GM18868 (cell line): ENCODE measurements at regions not wholly inside any gene's neighbourhood (a gene's known extent, or its start where the extent isn't known, plus 50 kb on each side); places are given as distances from the start of the nearest gene placed in this dataset.
A peak's percentile ranks its signal among the peaks of the same experiment; 100 is the strongest.

Experiments
- ATAC-seq: cut with Tn5 transposase; IDR thresholded peaks from one replicate; pipeline ENCODE4 v1.9.1; 2021; ENCODE audit warnings: mild to moderate bottlenecking, moderate library complexity; ENCODE audit not compliant: unreplicated experiment

DNA sequence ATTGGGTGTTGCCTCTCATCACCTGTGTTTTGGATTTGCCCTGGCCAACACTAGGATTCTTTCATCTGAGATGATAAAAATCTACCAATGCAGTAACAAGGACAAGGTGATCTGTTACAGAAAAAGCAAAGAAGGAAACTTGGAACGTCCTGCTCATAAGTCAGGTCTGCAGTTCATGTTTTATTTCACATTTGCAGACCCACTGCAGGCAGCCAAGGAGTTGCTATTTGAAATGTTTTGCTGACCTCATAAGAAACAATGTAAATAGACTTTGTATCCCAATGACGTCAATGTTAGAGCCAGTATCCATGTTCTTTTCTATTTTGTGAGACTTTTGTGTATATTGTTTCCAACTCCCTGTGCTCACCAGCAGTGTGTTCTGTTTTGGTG is 312.9 kb downstream of the DEPDC1B start:
- ATAC-seq = no peak

DNA sequence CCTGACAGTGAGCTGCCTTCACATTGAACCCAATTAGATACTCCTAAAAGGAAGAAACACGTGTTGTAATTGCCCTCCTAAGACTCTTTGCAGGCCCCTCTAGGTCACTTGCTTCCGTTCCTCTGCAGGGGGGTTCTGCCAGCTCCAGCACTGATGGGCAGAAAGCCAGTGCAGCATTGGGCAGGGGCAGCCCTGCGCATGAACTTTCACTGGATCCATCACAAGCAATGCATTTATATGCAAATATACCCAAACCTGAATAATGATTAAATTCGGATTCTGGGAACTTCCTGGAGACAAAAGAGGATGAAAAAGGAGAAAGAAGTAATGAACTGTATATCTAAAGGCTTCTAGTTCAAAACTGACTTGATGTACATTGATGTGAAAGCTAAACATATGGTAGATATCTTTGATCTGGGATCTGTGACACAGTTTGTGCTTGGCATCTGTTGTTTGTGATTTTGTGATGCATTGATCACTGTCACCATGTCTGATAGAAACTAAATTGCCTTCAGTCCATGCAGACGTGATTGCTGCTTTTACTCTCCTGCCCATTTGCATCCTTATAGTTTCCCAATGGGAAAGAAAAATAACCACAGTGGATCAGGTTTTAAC is 313.4 kb downstream of the DEPDC1B start:
- no peak for ATAC-seq

DNA sequence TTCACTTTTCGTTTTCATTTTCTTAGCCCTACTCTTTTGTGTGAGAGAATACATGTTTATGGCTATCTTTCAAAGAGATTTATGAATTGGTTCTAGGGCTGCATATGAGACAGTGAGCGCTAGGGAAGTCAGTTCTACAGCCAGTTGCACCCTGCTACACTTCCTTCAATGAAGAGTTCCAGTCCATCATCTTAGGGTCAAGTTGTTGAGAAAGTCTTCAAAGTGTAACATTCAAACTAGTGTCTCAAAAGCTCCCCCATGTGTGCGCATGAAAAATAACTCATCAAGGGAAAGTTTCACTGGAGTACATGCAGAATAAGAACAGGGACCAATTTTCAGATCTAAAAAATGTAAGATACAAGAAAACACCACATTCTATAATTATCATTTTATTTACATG is 317.2 kb downstream of the DEPDC1B start:
- ATAC-seq = peak; percentile 49

DNA sequence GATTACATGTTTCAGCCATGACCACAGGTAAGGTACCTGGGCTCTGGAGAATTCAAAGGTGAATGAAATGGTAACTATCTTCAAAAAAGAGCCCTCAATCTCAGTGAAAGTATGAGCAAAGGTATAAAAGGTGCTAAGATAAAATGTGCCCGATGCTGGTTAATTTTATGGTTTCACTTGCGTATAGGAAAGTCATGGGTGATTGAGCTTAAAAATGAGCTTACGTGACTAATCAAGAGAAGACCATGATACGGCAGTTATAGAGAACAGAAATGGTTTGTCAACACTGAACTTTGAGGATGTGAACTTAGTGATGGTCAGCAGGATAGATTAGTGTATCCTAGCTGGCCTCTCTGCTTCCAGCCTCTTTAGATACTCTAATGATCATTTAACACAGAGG is 320.1 kb downstream of the DEPDC1B start:
- ATAC-seq = peak; percentile 64

DNA sequence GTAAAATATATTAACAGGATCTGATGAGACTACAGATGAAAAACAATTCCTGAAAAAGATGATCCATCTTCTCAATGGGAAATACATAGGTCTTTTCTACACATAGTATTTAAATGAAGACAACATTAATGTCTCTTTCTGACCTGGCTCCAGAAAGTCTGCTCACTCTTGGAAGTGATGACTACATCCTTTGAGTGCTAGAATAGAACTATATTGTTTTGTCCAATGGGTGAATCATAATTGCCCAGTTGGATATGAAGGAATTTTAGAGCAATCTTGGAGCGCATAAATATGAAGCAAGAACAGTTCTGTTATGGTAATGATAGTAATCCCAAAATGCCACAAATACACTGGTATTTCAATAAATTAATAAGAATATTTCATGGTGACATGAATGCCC is 322.1 kb downstream of the DEPDC1B start:
- ATAC-seq = no peak

DNA sequence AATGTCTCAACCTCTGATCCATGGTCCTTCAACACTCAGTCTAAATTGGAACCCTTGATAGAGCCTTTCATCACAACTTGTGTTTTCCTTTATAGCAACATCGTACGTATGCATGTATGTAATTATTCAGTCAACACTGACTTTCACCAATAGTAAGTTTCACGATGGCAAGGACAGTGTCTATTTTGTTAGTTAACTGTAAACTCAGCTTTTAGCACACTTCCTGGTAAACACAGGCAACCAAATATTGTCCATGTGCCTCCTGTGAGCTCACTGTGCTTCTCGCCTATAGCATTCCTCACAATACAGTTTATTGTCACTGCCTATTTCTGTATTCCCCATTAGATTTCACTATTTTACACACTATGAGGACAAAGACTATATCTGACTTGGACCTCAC is 323.1 kb downstream of the DEPDC1B start:
- no peak for ATAC-seq

DNA sequence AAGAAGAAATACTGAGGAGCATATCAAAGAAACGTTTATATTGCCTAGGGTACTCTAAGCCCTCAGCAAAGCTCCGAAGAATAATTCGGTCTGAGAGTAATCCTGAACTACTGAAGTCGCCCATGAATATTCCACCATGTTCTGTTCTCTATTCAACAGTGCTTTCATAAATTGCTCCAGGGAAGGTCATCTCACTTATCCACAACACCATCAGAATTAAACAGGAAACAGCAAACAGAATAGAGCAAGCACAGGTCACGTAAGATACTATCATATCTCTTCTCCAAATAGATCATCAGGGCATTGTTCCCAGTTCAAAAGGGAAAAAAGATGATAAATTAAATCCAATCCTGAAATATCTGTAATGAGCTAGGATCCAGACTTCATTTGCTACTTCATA is 325.6 kb downstream of the DEPDC1B start:
- no peak for ATAC-seq

DNA sequence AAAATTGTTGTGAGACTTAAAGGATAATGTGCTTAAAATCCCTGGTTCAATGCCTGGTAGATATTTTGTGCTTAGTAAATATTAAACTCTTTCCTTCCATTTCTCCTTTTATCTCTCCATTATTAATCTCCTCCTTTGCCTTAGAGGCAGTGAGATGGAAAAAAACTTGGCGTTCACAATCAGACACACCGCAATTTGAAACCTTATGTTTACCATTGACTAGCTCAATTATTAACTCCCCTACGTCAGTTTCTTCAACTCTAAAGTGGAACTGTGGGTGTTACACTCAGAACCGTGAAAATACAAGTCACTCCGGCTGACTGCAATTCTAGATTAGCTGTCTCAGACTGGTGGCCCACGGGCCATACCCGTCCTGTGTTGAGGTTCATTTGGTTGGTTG is 327.2 kb downstream of the DEPDC1B start:
- ATAC-seq = no peak

DNA sequence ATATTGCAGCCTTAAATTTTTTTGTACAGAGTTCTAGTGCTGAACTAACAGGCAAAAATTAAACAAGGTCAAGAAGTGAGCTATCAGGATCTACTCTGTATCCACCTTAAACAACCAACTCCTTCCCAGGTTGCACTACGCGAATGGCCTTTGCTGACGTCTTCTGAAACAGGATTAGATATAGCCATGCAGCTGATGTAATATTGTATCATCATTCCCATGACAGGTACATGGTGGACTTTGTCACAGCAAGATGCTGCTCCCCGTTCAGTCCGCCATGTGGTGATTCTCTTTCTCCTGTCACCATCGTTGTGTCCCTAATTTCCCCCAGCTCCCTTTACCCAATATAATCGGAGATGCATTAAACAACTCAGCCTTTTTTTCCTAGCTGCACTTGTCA is 328.9 kb downstream of the DEPDC1B start:
- ATAC-seq = no peak

DNA sequence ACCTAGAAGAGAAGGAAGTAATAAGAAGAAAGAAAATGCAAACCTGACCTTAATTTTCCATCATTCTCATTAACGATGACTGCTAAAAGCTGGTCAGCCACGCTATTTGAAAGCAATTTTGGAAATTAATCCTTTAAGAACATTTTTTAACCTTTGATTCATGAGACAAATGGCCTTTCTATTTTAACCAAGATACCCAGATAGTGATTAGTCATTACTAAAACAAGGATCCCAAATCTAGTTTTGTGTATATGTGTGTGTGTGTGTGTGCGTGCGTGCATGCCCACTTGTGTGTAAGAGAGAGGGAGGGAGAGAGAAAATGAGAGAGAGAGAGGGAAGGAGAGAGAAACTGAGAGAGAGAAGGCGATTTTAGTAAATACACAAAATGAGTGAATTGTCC is 329.5 kb downstream of the DEPDC1B start:
- ATAC-seq = no peak

DNA sequence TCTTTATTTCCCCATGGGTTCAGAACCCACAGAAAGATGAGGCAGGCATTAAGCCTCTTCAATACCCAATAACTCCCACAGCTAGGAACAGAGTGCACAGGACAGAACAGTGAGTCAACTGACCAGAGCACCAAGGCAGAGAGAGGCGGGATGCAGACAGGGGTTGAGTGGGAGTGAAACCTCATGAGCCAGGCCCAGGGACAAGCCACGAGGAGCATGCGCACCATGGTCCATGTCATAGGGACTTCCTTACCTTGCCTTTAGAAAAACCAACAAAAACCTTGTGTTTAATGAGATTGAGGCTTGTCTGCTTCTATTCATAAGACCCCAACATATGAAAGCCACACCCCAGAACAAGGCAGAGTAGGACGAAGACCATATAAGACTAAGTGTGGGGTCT is 330.6 kb downstream of the DEPDC1B start:
- no peak for ATAC-seq

DNA sequence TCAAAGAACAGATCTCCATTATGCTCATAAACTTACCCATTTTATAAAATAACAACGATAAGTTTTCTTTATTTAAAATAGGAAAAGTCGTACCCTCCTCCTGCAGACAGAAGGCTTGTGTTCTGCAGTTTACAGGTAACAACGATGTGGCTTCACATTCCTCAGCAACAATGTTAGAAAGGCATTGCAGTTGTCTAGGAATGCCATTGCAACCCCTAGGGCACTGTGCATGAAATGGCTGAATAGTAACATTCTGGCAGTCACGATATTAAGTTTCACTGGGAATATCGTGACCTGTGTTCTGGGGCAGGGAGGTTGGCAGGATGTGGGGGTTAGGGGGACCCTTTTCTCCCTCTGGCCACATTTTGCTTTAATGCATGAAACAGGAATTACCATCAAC is 331.9 kb downstream of the DEPDC1B start:
- ATAC-seq = no peak

DNA sequence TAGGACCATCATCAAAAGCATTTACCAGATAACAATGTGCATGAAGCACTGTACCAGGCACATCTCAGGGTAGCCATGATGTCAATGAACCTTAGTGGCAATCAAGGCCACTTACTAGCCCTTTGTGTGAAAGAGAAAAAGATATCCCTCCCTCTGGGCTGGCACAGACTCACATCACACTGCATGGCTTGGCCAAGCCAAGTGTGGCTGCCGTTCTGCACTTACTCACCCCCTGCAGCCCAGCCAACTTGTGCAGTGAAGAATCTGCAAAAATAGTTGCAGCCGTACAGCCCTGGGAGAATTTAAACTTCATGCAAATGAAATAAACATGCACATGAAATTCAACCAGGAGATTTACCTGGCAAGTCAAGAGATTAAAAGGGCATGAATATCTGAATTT is 333.5 kb downstream of the DEPDC1B start:
- ATAC-seq = no peak

DNA sequence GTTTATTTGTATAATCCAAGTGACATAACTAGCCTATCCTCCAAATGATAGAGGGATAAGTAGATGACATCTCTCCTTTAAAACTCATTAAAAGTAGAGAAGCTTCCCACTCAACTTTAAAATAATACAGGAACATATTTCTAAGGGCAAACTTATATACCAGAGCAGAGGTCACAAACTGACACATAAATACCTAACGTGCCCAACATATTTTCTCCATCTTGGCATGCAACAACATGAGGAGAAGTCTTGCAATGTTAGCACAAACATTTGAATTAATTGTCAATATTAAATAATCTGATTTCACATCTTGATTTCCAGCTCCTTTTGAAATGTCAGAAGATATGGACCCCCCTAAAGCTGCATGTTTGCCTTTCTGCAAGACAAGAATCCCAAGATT is 335.0 kb downstream of the DEPDC1B start:
- no peak for ATAC-seq

DNA sequence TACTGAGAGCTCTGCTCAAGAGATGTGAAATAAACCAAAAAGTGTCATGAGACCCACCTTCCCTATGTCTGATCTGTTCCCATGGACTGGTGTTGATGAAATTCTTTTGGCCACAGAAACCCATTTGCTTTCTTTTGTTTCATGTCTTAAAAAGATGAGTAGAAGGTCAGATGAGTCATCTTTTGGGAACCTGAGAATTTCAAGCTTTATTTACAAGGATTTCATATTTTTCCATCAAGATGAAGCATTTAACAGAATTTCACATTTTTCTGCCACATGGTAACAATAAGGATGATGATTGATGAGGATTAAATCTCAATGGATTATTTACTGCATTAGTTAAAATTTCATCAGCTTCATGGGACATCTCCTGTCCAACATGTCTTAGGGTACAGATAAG is 337.8 kb downstream of the DEPDC1B start:
- no peak for ATAC-seq

DNA sequence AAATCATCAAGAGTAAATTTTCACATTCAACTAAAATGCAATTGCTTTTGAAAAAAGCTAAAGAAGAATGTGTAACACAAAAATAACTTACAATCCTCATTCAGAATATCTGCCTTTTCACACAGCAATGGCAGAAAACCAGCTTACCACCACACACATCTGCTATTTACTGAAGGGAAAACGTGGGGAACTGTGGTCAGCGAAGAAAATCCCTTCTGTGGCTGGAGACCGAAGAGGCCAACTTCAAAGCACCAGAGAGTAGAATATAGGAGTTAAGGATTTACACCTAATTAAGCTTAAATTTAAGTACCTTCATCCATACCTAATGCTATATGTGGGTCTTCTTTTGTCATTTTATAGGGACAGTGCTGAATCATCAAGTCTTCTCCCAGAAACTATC is 339.6 kb downstream of the DEPDC1B start:
- peak; percentile 51 for ATAC-seq

DNA sequence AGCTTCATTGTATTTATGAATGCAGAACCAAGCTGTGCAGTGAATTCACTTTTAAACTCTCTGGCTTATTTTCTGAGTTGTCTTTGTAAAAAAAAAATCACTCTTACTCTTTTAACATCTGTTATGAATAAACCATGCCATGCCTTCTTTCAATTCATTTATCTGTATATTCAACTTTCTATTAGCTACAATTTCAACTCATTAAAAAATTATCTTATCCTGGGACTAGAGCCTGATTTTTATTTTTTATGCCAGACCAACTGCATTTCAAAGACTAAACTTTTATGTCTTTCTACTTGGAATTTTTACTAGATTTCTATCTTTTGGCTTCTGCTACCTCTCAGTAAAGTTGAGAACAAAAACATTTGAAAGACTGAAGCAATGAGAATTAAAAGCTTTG is 342.7 kb downstream of the DEPDC1B start:
- ATAC-seq = no peak

DNA sequence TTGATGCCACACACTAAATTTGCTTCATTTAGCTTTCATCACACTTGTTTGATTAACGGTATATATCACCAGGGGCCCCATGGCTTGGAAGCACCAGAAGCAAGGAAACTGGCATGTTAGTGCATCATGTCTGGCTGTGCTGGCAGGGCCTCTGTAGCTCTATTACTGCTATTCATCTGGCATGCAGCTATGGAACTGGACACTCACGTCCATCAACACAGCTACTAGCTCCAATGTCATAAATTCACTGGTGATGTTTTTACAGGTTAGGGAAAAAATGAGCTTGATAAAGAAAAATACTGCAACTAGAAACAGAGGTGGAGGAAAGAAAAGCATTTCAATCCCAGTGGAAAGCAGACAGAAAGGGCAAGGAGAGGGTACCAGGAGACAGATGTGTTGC is 343.2 kb downstream of the DEPDC1B start:
- ATAC-seq = no peak

DNA sequence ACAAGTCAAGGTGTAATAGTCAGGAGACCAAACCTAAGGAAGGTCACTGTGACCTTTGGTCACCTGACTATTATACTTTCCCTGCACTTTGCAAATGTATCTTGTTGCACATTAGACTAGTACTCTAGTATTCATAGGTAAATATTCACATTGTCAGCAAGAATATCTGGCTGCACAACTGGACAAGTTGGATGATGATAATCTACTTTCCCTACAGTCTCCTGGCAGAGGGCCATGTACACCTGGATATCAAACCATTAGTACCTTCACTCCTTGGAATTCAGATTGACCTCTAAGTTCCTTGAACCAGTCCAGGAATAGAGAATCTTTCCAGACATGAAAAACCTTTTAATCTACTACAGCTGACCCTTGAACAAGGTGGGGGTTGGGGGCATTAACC is 344.8 kb downstream of the DEPDC1B start:
- no peak for ATAC-seq

DNA sequence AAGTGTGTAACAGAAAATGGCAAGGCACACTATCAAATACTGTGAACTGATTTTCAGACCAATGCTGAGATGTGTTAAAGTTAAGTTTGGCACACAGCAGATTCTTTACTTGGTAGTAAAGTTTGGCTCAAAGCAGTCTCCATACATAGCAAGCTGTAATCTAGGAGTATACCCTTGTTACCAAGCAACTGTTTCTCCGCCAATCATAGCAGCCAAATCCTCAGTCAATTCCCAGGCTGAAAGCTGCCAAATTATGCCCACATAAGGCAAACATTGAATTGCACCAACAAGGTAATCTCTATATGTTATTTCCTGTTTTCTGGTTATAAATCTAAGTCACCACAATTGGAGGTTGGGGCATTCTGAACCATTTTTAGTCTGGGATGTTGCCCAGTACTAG is 345.7 kb downstream of the DEPDC1B start:
- ATAC-seq = no peak

DNA sequence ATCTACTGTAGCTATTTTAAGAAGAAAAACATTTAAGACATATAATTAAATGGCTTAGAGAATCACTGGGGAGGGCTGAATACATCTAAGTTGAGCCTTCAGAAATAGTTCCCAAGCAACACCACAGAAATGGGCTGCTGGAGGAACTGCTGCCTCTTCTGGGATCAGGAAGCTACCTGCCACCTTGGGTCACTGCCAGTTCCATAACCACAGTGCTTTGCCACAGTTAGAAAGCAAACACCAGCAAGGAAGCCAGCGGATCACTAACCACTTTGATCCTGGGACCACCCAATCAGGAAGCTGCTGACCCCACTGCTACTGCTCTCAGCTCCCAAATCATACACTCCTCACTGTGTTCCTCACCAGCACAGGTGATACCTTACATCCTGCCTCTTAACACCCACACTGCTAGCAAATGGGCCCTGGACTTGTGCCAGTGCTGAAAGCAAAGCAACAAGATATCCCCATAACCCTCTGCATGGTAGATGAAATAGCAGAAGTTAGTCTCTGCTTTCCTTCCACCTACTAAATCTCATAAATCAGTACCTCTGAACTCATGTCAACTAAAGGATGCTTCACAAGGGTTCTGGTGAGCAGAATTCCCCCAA is 346.9 kb downstream of the DEPDC1B start:
- ATAC-seq = no peak

DNA sequence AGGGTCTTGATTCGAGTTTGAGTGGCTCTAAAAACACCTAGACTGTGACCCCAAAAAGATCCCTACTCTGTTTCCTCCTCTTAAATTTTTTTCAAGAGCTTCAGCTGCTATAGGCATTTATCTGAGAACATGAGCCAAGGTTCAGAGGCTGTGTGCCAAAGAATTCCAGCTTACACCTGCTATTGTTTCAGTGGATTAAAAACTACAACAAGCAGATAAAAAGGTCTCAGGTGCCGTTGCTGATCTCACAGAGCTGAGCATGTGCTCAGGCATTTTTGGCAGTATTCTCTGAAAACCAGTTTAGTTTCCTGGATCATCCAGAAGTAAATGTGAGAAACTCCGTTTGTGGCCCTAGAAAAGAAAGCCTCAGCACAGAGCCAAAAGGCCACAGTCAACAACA is 349.2 kb downstream of the DEPDC1B start:
- ATAC-seq = no peak

DNA sequence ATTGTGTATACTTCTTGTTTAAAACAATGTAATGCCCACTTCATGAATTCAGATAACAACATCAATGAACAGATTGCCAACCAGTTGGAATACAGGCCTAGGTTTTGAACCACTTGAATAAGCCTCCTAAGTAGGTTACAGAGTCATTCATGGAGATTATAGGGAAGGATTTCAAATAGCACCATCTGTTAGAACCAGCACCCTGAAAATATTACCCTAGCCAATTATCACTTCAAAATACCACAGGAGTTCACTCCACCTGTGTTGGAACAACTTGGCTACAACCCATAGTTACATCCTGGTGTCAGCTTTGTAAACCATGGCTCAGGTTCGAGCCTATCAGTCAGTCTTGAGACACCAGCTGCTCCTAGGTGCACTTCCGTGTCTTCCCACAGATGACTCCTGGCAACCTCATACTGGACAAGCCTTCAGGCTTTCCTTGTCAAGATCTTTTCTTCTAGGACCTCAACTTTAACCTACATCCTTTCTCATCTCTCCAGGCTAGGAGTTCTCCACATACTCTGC is 350.0 kb downstream of the DEPDC1B start:
- ATAC-seq = no peak
